ENCODE measurements at regions not wholly inside any gene's neighbourhood (a gene's known extent, or its start where the extent isn't known, plus 50 kb on each side); places are given as distances from the start of the nearest gene placed in this dataset.

DNA sequence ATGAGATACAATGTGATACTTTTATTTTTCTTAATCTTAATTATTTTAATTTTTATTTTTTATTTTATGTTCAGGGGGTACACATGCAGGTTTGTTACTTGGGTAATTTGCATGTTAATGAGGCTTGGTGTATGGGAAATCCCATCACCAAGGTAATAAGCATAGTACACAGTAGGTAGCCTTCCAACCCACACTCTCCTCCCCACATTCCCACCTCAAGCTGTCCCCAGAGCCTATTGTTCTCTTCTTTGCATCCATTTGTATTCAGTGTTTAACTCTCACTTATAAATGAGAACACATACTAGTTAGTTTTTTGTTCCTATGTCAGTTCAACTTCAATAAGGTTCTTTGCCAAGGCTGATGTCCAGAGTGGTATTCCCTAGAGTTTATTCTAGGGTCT, 1375.4 kb downstream of the NSUN3 start:
- DNase-seq (ENCODE audit: extremely low read depth in 1 of 11, low read depth in 9 of 11, low spot score in 4 of 11) = no peak

DNA sequence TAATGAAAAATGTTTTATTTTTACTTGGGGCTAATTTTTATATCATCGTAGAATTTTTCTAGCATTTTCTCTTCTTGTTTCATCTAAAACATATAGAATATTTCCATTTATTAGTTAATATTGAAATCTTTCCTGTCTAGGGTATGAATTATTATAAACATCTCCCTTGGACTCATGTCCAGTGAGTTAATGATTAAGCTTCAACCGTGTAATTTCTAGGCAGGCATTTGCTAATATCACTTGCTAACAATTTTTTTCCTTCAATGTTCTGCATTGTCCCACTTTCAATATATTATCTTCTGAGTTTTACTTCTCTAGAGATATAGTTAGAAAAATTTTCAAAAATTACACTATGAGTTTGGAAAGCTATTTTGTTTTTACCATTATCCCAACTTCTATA, 1371.6 kb upstream of the EPHA6 start:
- DNase-seq (ENCODE audit: extremely low read depth in 1 of 11, low read depth in 9 of 11, low spot score in 4 of 11) = no peak

GRCh38 chr3:95449841-95450240, 1364.6 kb upstream of the EPHA6 start:
- no peak for DNase-seq (ENCODE audit: extremely low read depth in 1 of 11, low read depth in 9 of 11, low spot score in 4 of 11)

DNA sequence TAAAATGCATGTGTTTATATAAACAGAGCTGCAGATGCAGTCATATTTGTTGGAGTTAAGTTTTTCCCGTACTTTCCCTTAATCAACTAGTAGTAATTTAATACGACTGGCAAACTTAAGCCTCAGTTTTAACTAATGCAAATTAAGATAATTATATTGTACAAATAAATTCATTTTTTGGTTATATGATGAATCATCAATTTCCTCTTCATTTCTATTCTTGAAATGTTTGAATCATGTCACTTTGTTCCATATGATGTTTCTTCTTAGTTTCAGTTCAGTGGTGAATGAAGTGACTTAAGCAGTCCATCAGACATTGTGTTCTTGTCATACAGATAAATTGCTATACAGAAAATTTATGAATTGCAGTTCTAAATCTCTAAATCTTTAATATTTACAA, 1361.2 kb upstream of the EPHA6 start:
- DNase-seq (ENCODE audit: extremely low read depth in 1 of 11, low read depth in 9 of 11, low spot score in 4 of 11) = no peak

DNA sequence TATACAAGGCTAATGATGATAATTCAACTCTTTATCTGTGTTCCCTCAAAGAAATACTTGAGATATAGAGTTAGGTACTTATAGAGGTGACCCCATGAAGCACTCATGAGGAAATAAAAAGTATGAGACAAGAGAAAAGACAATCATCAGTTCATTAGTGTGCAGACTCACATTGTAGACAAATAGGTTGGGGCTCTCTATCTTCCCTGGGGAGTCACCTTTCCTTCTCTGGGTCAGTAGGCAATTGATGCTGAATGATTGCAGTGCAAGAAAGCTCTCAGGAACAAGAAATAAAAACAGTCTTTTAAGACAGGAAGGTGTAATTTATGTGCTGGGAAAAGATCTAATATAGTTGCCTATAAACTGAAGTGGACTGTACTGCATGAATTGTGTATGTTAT, 1357.6 kb upstream of the EPHA6 start:
- DNase-seq (ENCODE audit: extremely low read depth in 1 of 11, low read depth in 9 of 11, low spot score in 4 of 11) = no peak

- no peak for DNase-seq (ENCODE audit: extremely low read depth in 1 of 11, low read depth in 9 of 11, low spot score in 4 of 11)
Measured at GRCh38 chr3:95459706-95460105, 1354.7 kb upstream of the EPHA6 start.

- DNase-seq (ENCODE audit: extremely low read depth in 1 of 11, low read depth in 9 of 11, low spot score in 4 of 11) = no peak
Measured at GRCh38 chr3:95460274-95460673, 1354.1 kb upstream of the EPHA6 start.

DNA sequence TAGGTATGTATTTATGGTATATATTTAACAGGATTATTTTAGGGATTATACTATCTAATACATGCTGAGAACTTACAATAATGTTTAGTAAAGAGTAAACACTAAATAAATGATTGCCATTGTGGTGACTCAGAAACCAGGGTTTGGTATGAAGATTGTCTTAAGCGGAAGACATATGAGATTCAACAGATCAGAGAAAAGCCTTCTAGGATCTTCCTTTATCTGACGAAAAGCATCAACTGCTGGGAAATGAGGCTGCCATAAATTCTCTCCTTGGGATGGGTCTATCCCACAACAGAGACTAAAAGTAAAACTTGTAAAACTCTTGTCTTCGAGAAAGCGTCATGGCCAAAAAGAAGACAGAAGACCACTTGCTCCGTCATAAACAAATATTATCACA, 1352.2 kb upstream of the EPHA6 start:
- no peak for DNase-seq (ENCODE audit: extremely low read depth in 1 of 11, low read depth in 9 of 11, low spot score in 4 of 11)

- no peak for DNase-seq (ENCODE audit: extremely low read depth in 1 of 11, low read depth in 9 of 11, low spot score in 4 of 11)
Measured at GRCh38 chr3:95464346-95464745, 1350.0 kb upstream of the EPHA6 start.

GRCh38 chr3:95468331-95468730, 1346.1 kb upstream of the EPHA6 start:
- no peak for DNase-seq (ENCODE audit: extremely low read depth in 1 of 11, low read depth in 9 of 11, low spot score in 4 of 11)

DNA sequence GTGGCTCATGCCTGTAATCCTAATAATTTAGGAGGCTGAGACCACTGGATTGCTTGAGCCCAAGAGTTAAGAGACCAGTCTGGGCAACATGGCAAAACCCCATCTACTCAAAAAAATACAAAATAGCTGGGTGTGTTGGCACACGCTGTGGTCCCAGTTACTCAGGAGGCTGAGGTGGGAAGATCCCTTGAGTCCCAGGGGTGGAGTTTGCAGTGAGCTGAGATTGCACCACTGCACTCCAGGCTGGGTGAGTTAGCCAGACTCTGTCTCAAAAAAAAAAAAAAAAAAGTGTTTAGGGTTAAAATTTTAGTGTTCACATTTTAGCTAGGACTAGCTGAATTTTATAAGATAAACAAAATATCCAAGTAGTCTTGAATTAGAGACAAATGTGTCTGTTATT, 1340.1 kb upstream of the EPHA6 start:
- DNase-seq (ENCODE audit: extremely low read depth in 1 of 11, low read depth in 9 of 11, low spot score in 4 of 11) = no peak

DNA sequence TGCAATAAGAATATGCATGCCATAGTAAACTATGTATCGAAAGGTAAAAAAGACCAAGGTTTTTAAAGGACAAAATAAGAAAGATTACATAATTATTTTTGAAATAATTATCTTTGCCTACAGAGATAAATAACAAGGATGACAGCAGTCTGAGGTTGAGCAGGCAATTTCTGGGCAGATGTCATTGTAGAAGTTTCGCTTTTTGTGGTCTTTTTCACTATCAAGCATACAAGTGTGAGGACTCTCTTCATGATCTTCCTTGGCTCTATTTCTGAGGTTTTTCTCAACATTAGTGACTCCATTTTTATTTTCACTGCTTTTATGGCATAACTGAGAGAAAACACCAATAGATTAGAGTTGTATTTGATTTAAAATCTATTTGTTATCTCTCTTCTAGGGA, 1337.9 kb upstream of the EPHA6 start:
- no peak for DNase-seq (ENCODE audit: extremely low read depth in 1 of 11, low read depth in 9 of 11, low spot score in 4 of 11)

DNA sequence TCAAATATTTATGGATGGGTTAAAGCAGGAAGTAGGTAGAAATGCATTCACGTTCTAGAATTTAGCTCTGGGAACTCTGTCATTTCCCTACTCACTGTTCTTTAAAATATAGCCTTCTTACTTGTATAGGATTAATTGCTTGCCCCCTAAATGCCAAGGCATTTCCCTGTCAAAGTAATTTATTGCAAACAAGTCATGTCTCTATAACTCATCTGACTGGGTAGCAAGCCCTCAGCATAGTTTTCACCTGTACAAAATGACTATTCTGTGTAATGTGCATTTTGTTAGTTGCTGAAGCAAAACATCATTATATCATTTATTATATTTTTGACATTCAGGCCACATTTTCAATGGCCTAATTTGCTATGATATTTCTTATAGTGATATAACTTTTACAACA, 1308.2 kb upstream of the EPHA6 start:
- DNase-seq (ENCODE audit: extremely low read depth in 1 of 11, low read depth in 9 of 11, low spot score in 4 of 11) = no peak

DNA sequence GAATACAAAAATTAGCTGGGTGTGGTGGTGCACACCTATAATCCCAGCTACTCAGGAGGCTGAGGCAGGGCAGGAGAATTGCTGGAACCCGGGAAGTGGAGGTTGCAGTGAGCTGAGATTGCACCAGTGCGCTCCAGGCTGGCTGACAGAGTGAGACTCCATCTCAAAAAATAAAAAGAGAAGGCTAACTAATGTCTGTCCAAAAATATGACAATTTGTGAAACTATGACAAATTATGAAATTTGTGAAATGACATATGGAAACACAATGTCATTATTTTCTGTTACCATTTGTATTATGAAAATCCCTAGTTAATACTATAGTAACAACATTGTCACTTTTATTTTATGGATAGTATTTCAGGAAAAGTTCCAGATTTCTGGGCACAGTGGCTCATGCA, 1306.3 kb upstream of the EPHA6 start:
- no peak for DNase-seq (ENCODE audit: extremely low read depth in 1 of 11, low read depth in 9 of 11, low spot score in 4 of 11)

GRCh38 chr3:95511828-95512227, 1302.6 kb upstream of the EPHA6 start:
- no peak for DNase-seq (ENCODE audit: extremely low read depth in 1 of 11, low read depth in 9 of 11, low spot score in 4 of 11)

DNA sequence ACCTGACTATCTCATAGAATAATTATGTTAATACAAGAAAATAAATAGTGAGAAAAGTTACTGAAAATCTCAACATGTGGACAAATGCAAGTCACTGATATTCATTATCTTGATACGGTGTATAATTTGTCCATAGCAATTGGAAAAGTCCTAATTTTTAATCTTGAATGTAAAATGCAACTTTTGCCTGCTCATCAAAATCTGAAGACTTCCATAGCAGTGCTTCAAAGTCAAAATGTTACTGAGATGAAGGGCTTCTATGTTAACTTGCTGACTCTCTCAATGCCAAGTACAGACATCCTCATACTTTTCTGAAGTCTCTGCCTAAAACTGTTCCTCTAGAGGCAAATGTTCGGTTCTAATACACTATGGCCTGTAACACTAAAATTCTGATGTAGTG, 1300.1 kb upstream of the EPHA6 start:
- DNase-seq (ENCODE audit: extremely low read depth in 1 of 11, low read depth in 9 of 11, low spot score in 4 of 11) = no peak

DNA sequence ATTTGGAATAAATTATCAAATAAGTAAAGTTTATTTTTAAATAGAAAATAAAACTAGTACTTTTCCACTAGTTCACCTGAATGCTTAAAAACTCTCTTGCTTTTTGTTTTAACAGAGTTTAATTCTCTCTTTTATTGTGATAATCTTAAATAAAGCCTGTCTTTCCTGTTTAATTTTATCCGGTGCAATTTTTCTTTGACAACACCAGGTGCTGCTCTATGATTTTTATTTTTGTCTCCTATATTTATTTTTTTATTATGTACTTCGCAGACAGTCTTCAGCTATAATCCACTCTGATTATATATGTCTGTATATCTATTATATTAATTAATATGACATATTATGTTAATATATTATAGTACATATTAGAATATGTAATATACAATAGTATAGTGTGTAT, 1293.0 kb upstream of the EPHA6 start:
- no peak for DNase-seq (ENCODE audit: extremely low read depth in 1 of 11, low read depth in 9 of 11, low spot score in 4 of 11)

DNA sequence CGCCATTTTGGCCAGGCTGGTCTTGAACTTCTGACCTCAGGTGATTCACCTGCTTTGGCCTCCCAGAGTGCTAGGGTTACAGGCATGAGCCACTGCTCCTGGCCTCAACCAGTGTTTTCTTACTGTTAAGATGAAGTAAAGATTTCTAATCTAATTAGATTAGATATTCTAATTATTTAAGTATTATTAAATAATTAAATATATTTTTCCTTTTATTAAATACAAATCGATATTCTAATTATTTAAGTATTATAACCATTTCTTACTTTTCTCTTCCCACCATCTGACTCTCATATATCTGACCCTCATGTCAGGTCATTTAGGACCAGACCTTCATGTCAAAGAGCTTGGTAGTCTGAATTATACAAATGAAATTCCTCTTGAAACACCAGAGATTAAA, 1291.9 kb upstream of the EPHA6 start:
- DNase-seq (ENCODE audit: extremely low read depth in 1 of 11, low read depth in 9 of 11, low spot score in 4 of 11) = no peak

GRCh38 chr3:95539950-95540483, 1274.4 kb upstream of the EPHA6 start:
- DNase-seq (ENCODE audit: extremely low read depth in 1 of 11, low read depth in 9 of 11, low spot score in 4 of 11) = no peak

DNA sequence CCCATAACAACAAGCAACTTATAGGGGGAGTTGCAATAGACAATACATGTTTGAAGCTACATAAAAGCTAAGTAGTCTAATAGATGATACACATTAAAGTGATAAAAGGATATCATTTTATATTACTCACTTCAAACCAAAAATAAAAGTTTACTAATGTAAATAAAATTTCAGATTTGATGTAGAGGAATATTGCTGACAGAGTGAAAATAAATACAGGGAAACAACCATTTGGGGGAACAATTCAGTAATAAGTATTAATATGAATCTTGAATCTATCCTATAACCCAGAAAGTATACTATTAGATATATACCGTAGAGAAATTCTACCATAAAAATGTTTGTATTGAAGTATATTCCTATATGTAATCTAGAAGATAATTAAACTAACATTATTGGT, 1248.9 kb upstream of the EPHA6 start:
- no peak for DNase-seq (ENCODE audit: extremely low read depth in 1 of 11, low read depth in 9 of 11, low spot score in 4 of 11)

DNA sequence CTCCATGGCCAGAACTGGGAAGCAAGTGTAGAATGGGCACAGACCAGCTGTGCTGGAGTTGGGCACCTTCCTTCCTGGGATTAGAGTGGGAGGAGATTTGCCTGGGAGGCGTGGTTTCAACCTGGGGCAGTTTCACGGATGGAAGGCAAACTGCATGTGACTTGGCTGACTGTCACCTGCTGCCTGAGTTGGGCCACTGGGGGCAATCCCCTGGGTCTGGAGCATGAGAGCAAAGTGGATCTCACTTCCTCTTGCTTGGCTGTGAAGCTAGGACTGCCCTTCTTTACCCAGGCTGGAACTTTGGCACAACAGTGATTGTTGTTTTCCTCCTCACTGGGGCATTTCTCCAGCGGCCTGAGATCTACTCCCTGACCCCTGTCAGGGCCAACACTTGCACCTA, 1247.0 kb upstream of the EPHA6 start:
- DNase-seq (ENCODE audit: extremely low read depth in 1 of 11, low read depth in 9 of 11, low spot score in 4 of 11) = no peak

- DNase-seq (ENCODE audit: extremely low read depth in 1 of 11, low read depth in 9 of 11, low spot score in 4 of 11) = no peak
Measured at GRCh38 chr3:95586754-95587153, 1227.6 kb upstream of the EPHA6 start.

Measured in renal cortex interstitium (tissue), 11 donors.